Bronchial epithelial cell (primary cell): ENCODE measurements at regions not wholly inside any gene's neighbourhood (a gene's known extent, or its start where the extent isn't known, plus 50 kb on each side); places are given as distances from the start of the nearest gene placed in this dataset.

Source experiments
- DNase-seq: peaks from one replicate; pipeline ENCODE4 v3.0.0-alpha.2; 2010; ENCODE audit warnings: low read depth
- FAIRE-seq: peaks from 2 replicates; lab custom pipeline; 2011; peaks lifted over from hg19 to GRCh38; lab: Jason Lieb, UNC
- H3K27me3 ChIP-seq: 2 replicates; pipeline ENCODE4 v1.5.1; 2011; ENCODE audit warnings: low read length; ENCODE audit not compliant: control insufficient read depth, insufficient read depth
- H3K36me3 ChIP-seq: 2 replicates; pipeline ENCODE4 v1.5.1; 2011; ENCODE audit warnings: low read length; ENCODE audit not compliant: control insufficient read depth, insufficient read depth
- H3K4me3 ChIP-seq: 2 replicates; pipeline ENCODE4 v1.5.1; 2011; ENCODE audit warnings: mild to moderate bottlenecking, low read depth, low read length, control low read depth
- CTCF ChIP-seq: IDR thresholded peaks from 2 replicates; pipeline ENCODE4 v1.5.1; 2011; ENCODE audit warnings: mild to moderate bottlenecking, moderate library complexity, low read length, control low read depth, inconsistent platforms; ENCODE audit not compliant: insufficient read depth, severe bottlenecking

DNA sequence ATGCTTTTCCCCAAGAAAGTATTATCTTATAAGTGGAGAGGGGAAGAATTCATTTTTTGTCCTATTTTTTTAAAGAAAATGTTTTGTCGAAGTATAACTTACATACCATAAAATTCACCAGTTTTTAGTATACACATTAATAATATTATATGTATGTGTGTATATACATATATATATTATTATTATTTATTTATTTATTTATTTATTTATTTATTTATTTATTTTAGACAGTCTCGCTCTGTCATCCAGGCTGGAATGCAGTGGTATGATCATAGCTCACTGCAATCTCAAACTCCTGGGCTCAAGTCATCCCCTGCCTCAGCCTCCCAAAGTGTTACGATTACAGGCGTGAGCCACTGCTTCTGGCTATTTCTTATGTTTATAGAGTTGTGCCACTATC lies 334.1 kb downstream of the ZNF674 start:
- no peaks in the 10 kb centered on the region for H3K36me3 ChIP-seq
- FAIRE-seq (no peak), DNase-seq (no peak)
- H3K27me3 ChIP-seq: no peaks in the 10 kb centered on the region
- TF ChIP-seq CTCF: no peak
- no peak overlapping the region for H3K4me3 ChIP-seq

GRCh38 chrX:46209768-46210167 lies 335.5 kb downstream of the ZNF674 start:
- Histone ChIP-seq H3K4me3 (no peak overlapping the region), H3K27me3 (no peaks in the 10 kb centered on the region), H3K36me3 (no peaks in the 10 kb centered on the region)
- FAIRE-seq (no peak), DNase-seq (peak; percentile 93)
- TF ChIP-seq CTCF: no peak

GRCh38 chrX:46209037-46209436 lies 336.2 kb downstream of the ZNF674 start:
- no peaks in the 10 kb centered on the region for H3K36me3 ChIP-seq
- no peak for TF ChIP-seq CTCF
- H3K27me3 ChIP-seq: no peaks in the 10 kb centered on the region
- no peak for FAIRE-seq
- H3K4me3 ChIP-seq: no peak overlapping the region
- DNase-seq: no peak

GRCh38 chrX:46208225-46208854 lies 336.9 kb downstream of the ZNF674 start:
- DNase-seq (peak; percentile 75), FAIRE-seq (no peak)
- Histone ChIP-seq H3K27me3 (no peaks in the 10 kb centered on the region), H3K36me3 (no peaks in the 10 kb centered on the region), H3K4me3 (no peak overlapping the region)
- TF ChIP-seq CTCF: no peak

GRCh38 chrX:46204721-46205422 lies 340.3 kb downstream of the ZNF674 start:
- Histone ChIP-seq H3K4me3 (no peak overlapping the region), H3K27me3 (no peaks in the 10 kb centered on the region), H3K36me3 (no peaks in the 10 kb centered on the region)
- DNase-seq: peak; percentile 68
- TF ChIP-seq CTCF: no peak
- FAIRE-seq: no peak
